ENCODE measurements at regions not wholly inside any gene's neighbourhood (a gene's known extent, or its start where the extent isn't known, plus 50 kb on each side); places are given as distances from the start of the nearest gene placed in this dataset.

GRCh38 chr5:168109441-168109840, 182.0 kb upstream of the WWC1 start:
- Histone ChIP-seq H2AFZ (ENCODE audit: low read depth, low read length) (no peak overlapping the region), H3K27ac (ENCODE audit: insufficient read depth, low read depth, low read length) (no peak overlapping the region), H3K36me3 (ENCODE audit: control insufficient read depth in 2 of 2, extremely low read depth in 1 of 2, insufficient read depth in 2 of 2, low read length in 2 of 2) (no peaks in the 10 kb centered on the region), H3K4me3 (replicated peaks in 1 of 3; ENCODE audit: insufficient read depth in 1 of 3, low read depth in 1 of 3, low read length in 3 of 3) (no peak overlapping the region), H3K9me3 (replicated peaks; ENCODE audit: control insufficient read depth, insufficient read depth, low read length) (no peaks in the 10 kb centered on the region), H3K9me1 (replicated peaks; ENCODE audit: control insufficient read depth, extremely low read depth, insufficient read depth, low read length) (no peaks in the 10 kb centered on the region), H3K4me2 (ENCODE audit: insufficient read depth, low read length) (no peak overlapping the region), H3K79me2 (ENCODE audit: control insufficient read depth, insufficient read depth, low read length) (no peaks in the 10 kb centered on the region), H3K9ac (replicated peaks; ENCODE audit: extremely low read depth, insufficient read depth, low read length) (no peak overlapping the region), H4K20me1 (replicated peaks; ENCODE audit: control insufficient read depth, extremely low read depth, insufficient read depth, low read length) (no peaks in the 10 kb centered on the region), H3K27me3 (ENCODE audit: control insufficient read depth in 2 of 2, insufficient read depth in 2 of 2, low read length in 2 of 2) (no peaks in the 10 kb centered on the region), H3K4me1 (ENCODE audit: control insufficient read depth, extremely low read depth, insufficient read depth, low read length) (no peaks in the 10 kb centered on the region)
- no TSS peak for BruUV-seq (replicated peaks)
- CTCF ChIA-PET, result interaction anchor here (0.6 to 0.7 kb wide), 2 partner anchors 25 to 88 kb away, joined by 3 read pairs; no protein-coding TSS in a partner anchor
- intact Hi-C loops (cut with micrococcal nuclease), result no loop called here
- TF ChIP-seq MYC (IDR thresholded peaks at IDR 0.05; ENCODE audit: low read depth, low read length) (no peak), FOS (IDR thresholded peaks at IDR 0.05; ENCODE audit: borderline replicate concordance, insufficient read depth, low read length) (no peak), GATA2 (IDR thresholded peaks at IDR 0.05; ENCODE audit: insufficient read depth, insufficient read length, low read depth, low read length) (no peak), JUN (IDR thresholded peaks at IDR 0.05; ENCODE audit: borderline replicate concordance, insufficient read depth, insufficient read length, low read depth) (no peak), EZH2 (IDR thresholded peaks at IDR 0.05; ENCODE audit: borderline replicate concordance, low read depth, low read length, severe bottlenecking) (no peak), POLR2AphosphoS5 (IDR thresholded peaks at IDR 0.05; ENCODE audit: insufficient read depth, low read depth, low read length) (no peak), CTCF (IDR thresholded peaks at IDR 0.05; ENCODE audit: extremely low read depth in 1 of 2, insufficient read depth in 1 of 2, low read depth in 1 of 2, low read length in 2 of 2) (no peak), POLR2A (IDR thresholded peaks at IDR 0.05; ENCODE audit: low read depth, low read length) (no peak), MAX (IDR thresholded peaks at IDR 0.05; ENCODE audit: insufficient read depth, insufficient read length) (no peak)
- POLR2A ChIA-PET, result no interaction called here
- DNase-seq (ENCODE audit: low read depth, low spot score) (no peak), FAIRE-seq (no peak)
- dilution Hi-C loops (cut with MboI; ENCODE audit: extremely low pct_ligation_motif_present, low sequenced_read_pairs), result no loop called here

Data from endothelial cell of umbilical vein (primary cell).